PC-9 (cell line): ENCODE measurements at regions not wholly inside any gene's neighbourhood (a gene's known extent, or its start where the extent isn't known, plus 50 kb on each side); places are given as distances from the start of the nearest gene placed in this dataset.

Experiments
- BruUV-seq: library from RNA; stranded (reverse); fragments of 400-500 nt; replicated peaks from 2 replicates; lab custom pipeline; 2021; lab: Mats Ljungman, UMichigan
- CTCF ChIA-PET: fragments of 300-600 bp; sonication (Branson Sonifier 250); formaldehyde crosslinking; loops from one replicate; lab custom pipeline; 2022; ENCODE audit warnings: antibody characterized with exemption; lab: Charles Lee
- POLR2A ChIA-PET: fragments of 300-600 bp; sonication (Branson Sonifier 250); formaldehyde crosslinking; loops from one replicate; lab custom pipeline; 2022; ENCODE audit warnings: antibody characterized with exemption; ENCODE audit not compliant: unreplicated experiment; lab: Charles Lee
- DNase-seq, 2 experiments: peaks; one replicate each; pipeline versions ENCODE4 v3.0.0 to v3.0.0-alpha.2; 2015 to 2022; ENCODE audit warnings: mixed read lengths in 1 of 2
- H2AFZ ChIP-seq: fragments of 200-600 bp; sonication (generic); 2 replicates; pipeline ENCODE4 v1.8.1; 2017; ENCODE audit warnings: antibody characterized with exemption
- H3F3A ChIP-seq: fragments of 200-600 bp; sonication (generic); 2 replicates; pipeline ENCODE4 v1.8.1; 2017; ENCODE audit warnings: antibody characterized with exemption, mild to moderate bottlenecking, low read depth; ENCODE audit not compliant: insufficient read depth
- H3K27ac ChIP-seq: fragments of 200-600 bp; sonication (generic); 2 replicates; pipeline ENCODE4 v1.6.1; 2016; ENCODE audit warnings: mixed run types
- H3K27me3 ChIP-seq: fragments of 200-600 bp; sonication (generic); 2 replicates; pipeline ENCODE4 v1.6.1; 2016; ENCODE audit warnings: low read depth, mixed run types; ENCODE audit not compliant: insufficient read depth
- H3K36me3 ChIP-seq: fragments of 200-600 bp; sonication (generic); 2 replicates; pipeline ENCODE4 v1.6.1; 2016; ENCODE audit warnings: low read depth, mixed run types
- H3K4me1 ChIP-seq: fragments of 200-600 bp; sonication (generic); replicated peaks from 2 replicates; pipeline ENCODE4 v1.6.1; 2016; ENCODE audit warnings: mixed run types; ENCODE audit not compliant: insufficient read depth
- H3K4me2 ChIP-seq: fragments of 200-600 bp; sonication (generic); 2 replicates; pipeline ENCODE4 v1.6.1; 2017; ENCODE audit warnings: mixed run types
- H3K4me3 ChIP-seq: fragments of 200-600 bp; sonication (generic); 2 replicates; pipeline ENCODE4 v1.6.1; 2016; ENCODE audit warnings: mixed run types
- H3K79me2 ChIP-seq: fragments of 200-600 bp; sonication (generic); 2 replicates; pipeline ENCODE4 v1.6.1; 2017; ENCODE audit warnings: low read depth, mixed run types
- H3K9me2 ChIP-seq: fragments of 200-600 bp; sonication (generic); 2 replicates; pipeline ENCODE4 v1.8.1; 2017; ENCODE audit warnings: mild to moderate bottlenecking; ENCODE audit not compliant: insufficient read depth
- H3K9me3 ChIP-seq: fragments of 200-600 bp; sonication (generic); 2 replicates; pipeline ENCODE4 v1.8.1; 2016; ENCODE audit warnings: low read depth; ENCODE audit not compliant: insufficient read depth
- H4K20me1 ChIP-seq: fragments of 200-600 bp; sonication (generic); 2 replicates; pipeline ENCODE4 v1.8.1; 2017; ENCODE audit not compliant: insufficient read depth
- CTCF ChIP-seq: fragments of 200-600 bp; sonication (generic); conservative IDR thresholded peaks from 2 replicates; pipeline ENCODE4 v1.6.1; 2017; ENCODE audit warnings: mixed run types, antibody characterized with exemption, mild to moderate bottlenecking, moderate library complexity
- EZH2 ChIP-seq: fragments of 200-600 bp; sonication (generic); IDR thresholded peaks from 2 replicates; pipeline ENCODE4 v1.8.0; 2017; ENCODE audit warnings: antibody characterized with exemption, low read depth
- intact Hi-C: fragments of 100-400 bp; cut with micrococcal nuclease; formaldehyde crosslinking; loops from one replicate; pipeline ENCODE4 v1.10.0; 2022; ENCODE audit not compliant: unreplicated experiment

DNA sequence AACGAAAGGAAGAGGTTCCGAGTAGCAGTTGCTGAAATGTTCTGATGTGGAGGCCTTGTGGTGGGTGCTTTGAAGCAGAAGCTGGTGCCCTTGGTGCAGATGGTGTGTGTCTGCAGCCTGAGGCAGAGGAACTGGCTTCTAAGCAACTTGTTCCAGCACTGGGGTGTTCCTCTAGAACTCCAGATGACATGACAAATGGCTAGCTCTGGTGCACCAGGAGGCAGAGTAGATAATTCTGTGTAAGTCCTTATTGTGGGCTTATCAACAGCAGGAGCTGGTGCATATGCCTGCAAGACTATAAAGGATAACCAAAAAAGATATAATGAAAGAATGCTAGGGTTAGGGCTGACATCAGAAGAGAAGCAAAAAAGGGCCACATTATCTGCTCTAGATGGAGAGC lies 76.5 kb downstream of the ARL5B start:
- Histone ChIP-seq H3K27ac (no peak overlapping the region), H4K20me1 (no peaks in the 10 kb centered on the region), H3K4me1 (no peaks in the 10 kb centered on the region), H3K4me3 (no peak overlapping the region), H3K9me3 (no peaks in the 10 kb centered on the region), H3K27me3 (no peaks in the 10 kb centered on the region), H3K9me2 (no peaks in the 10 kb centered on the region), H3F3A (no peaks in the 10 kb centered on the region), H3K36me3 (no peaks in the 10 kb centered on the region), H2AFZ (no peak overlapping the region), H3K4me2 (no peak overlapping the region), H3K79me2 (no peaks in the 10 kb centered on the region)
- no TSS peak for BruUV-seq
- DNase-seq, result no peak
- intact Hi-C loops, result no loop called here
- ChIA-PET POLR2A (no interaction called here), CTCF (no interaction called here)
- TF ChIP-seq CTCF, result no peak
- no peak for TF ChIP-seq EZH2

DNA sequence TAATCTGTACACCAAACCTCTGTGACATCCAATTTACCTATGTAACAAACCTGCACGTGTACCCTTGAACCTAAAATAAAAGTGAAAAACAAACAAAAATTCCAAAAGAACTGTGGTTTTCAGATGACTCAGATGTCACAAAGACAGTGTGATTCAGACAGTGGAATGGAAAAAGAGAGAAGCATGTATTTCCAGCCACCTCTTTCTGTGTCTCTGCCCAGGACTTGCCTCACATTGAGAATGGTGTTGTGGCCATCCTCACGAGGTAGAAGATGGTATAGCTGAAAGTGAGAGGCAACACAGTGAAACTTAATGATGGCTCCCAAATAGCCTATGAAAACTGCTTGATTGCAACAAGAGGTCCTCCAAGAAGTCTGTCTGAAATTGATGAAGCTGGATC lies 78.0 kb downstream of the ARL5B start:
- H3K79me2 ChIP-seq, result no peaks in the 10 kb centered on the region
- no peaks in the 10 kb centered on the region for H4K20me1 ChIP-seq
- H3K9me2 ChIP-seq, result no peaks in the 10 kb centered on the region
- H3K4me3 ChIP-seq, result no peak overlapping the region
- ChIA-PET POLR2A (no interaction called here), CTCF (no interaction called here)
- H3F3A ChIP-seq, result no peaks in the 10 kb centered on the region
- DNase-seq, result no peak
- H2AFZ ChIP-seq, result no peak overlapping the region
- H3K9me3 ChIP-seq, result no peaks in the 10 kb centered on the region
- intact Hi-C loops, result no loop called here
- no peaks in the 10 kb centered on the region for H3K36me3 ChIP-seq
- H3K4me2 ChIP-seq, result no peak overlapping the region
- no peaks in the 10 kb centered on the region for H3K27me3 ChIP-seq
- TF ChIP-seq EZH2 (no peak), CTCF (no peak)
- no peaks in the 10 kb centered on the region for H3K4me1 ChIP-seq
- no peak overlapping the region for H3K27ac ChIP-seq
- BruUV-seq, result no TSS peak

DNA sequence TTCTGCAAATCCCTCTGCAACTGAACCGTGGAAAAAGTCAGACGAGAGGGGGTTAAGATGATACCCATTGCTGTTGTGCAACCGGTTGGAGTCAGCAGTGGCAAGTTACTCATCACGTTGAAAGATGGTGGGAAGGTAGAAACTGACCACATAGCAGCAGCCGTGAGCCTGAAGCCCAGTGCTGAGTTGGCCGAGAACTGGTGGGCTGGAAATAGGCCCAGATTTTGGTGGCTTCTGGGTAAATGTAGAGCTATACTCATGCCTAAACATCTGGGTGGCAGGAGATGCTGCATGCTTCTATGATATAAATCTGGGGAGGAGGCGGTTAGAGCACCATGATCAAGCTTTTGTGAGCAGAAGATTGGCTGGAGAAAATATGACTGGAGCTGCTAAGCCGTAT lies 78.6 kb downstream of the ARL5B start:
- Histone ChIP-seq H3K4me2 (no peak overlapping the region), H2AFZ (no peak overlapping the region), H3K79me2 (no peaks in the 10 kb centered on the region), H3K36me3 (no peaks in the 10 kb centered on the region), H3K27ac (no peak overlapping the region), H3K9me3 (no peaks in the 10 kb centered on the region), H3K4me1 (no peaks in the 10 kb centered on the region), H3F3A (no peaks in the 10 kb centered on the region), H3K27me3 (no peaks in the 10 kb centered on the region), H4K20me1 (no peaks in the 10 kb centered on the region), H3K9me2 (no peaks in the 10 kb centered on the region), H3K4me3 (no peak overlapping the region)
- no peak for DNase-seq
- intact Hi-C loops, result no loop called here
- no TSS peak for BruUV-seq
- TF ChIP-seq EZH2 (no peak), CTCF (no peak)
- ChIA-PET CTCF (no interaction called here), POLR2A (no interaction called here)
